ENCODE measurements at regions not wholly inside any gene's neighbourhood (a gene's known extent, or its start where the extent isn't known, plus 50 kb on each side); places are given as distances from the start of the nearest gene placed in this dataset.

GRCh38 chrX:40266490-40267333 lies 169.0 kb upstream of the BCOR start (continued):
- TF ChIP-seq HOXA7 (CRISPR knock-in tag; IDR thresholded peaks at IDR 0.05) = no peak
- TF ChIP-seq POLR2A (IDR thresholded peaks at IDR 0.05; ENCODE audit: low read length) = no peak
- TF ChIP-seq ZSCAN20 (CRISPR knock-in tag; IDR thresholded peaks at IDR 0.05) = no peak
- no peak for TF ChIP-seq ZC3H11A (IDR thresholded peaks at IDR 0.05)
- no peak for TF ChIP-seq USF2 (IDR thresholded peaks at IDR 0.05)
- peak in 1 of 2 experiments; percentile 29; a peak in 1 of 5 replicates for TF ChIP-seq JUN (IDR thresholded peaks at IDR 0.05)
- 0 out of 2 replicates have a peak, but pooled peaks have one; percentile 50 for TF ChIP-seq PBX3 (IDR thresholded peaks at IDR 0.05)

GRCh38 chrX:40265936-40266335 lies 168.2 kb upstream of the BCOR start:
- peak overlapping the region in 1 of 2 experiments; percentile 96; a peak in 3 of 6 replicates for H3K27ac ChIP-seq
- ChIA-PET CTCF (interaction anchor here (1.0 to 3.4 kb wide), 4 partner anchors 11 to 535 kb away, joined by 3 to 17 read pairs (median 7); no protein-coding TSS in a partner anchor), POLR2A (interaction anchor here (0.7 kb wide), 1 partner anchor 1167 kb away, joined by 4 read pairs; no protein-coding TSS in a partner anchor)
- no peak overlapping the region for H3K4me3 ChIP-seq
- peak overlapping the region; percentile 73; the same call in 1 of the 3 replicates for H3K4me2 ChIP-seq
- peaks cover 16% of the 10 kb centered on the region for H3K4me1 ChIP-seq
- 73% methylated on average over 7 of the region's 7 CpGs for WGBS (ENCODE audit: missing lambda C conversion rate)
- DNase-seq (ENCODE audit: low read depth in 1 of 2, low spot score in 1 of 2) (no peak), ATAC-seq (no peak), FAIRE-seq (peak; percentile 18)
- H3K9me3 ChIP-seq = no peaks in the 10 kb centered on the region
- TF ChIP-seq RFX5 (IDR thresholded peaks at IDR 0.05) (no peak), NR3C1 (IDR thresholded peaks at IDR 0.05) (no peak), KDM5A (IDR thresholded peaks at IDR 0.05) (no peak), NFE2L2 (conservative IDR thresholded peaks at IDR 0.05; ENCODE audit: low read length) (no peak)

GRCh38 chrX:40263014-40263560 lies 165.3 kb upstream of the BCOR start:
- peaks cover 16% of the 10 kb centered on the region for H3K4me1 ChIP-seq
- no peak overlapping the region for H3K4me3 ChIP-seq
- peak overlapping the region; percentile 21; the same call in 1 of the 3 replicates for H3K4me2 ChIP-seq
- H3K27ac ChIP-seq = 0 out of 6 replicates have a peak overlapping the region, but pooled peaks of 1 of the 2 experiments have one; percentile 47
- POLR2A ChIA-PET = interaction anchor here (1.0 kb wide), 1 partner anchor 86 kb away, joined by 3 read pairs; no protein-coding TSS in a partner anchor
- no peaks in the 10 kb centered on the region for H3K9me3 ChIP-seq
- TF ChIP-seq RAD21 (conservative IDR thresholded peaks at IDR 0.05 in 1 of 2, IDR thresholded peaks at IDR 0.05 in 1 of 2) (0 out of 5 replicates have a peak, but pooled peaks of 1 of the 2 experiments have one; percentile 5), HOXB5 (CRISPR knock-in tag; IDR thresholded peaks at IDR 0.05) (no peak)
- WGBS (ENCODE audit: missing lambda C conversion rate) = 61% methylated on average over 6 of the region's 8 CpGs
- DNase-seq (ENCODE audit: low read depth in 1 of 2, low spot score in 1 of 2) = peak in 1 of 2 experiments; percentile 13
- ATAC-seq = no peak
- FAIRE-seq = no peak
- CTCF ChIA-PET = interaction anchor here (0.6 to 1.5 kb wide), 2 partner anchors 94 to 1510 kb away, joined by 3 to 4 read pairs; no protein-coding TSS in a partner anchor

GRCh38 chrX:40262157-40263013 lies 164.6 kb upstream of the BCOR start:
- POLR2A ChIA-PET = interaction anchor here (1.0 kb wide), 1 partner anchor 86 kb away, joined by 3 read pairs; no protein-coding TSS in a partner anchor
- no peak overlapping the region for H3K4me3 ChIP-seq
- CTCF ChIA-PET = interaction anchor here (0.6 to 1.5 kb wide), 2 partner anchors 93 to 1510 kb away, joined by 3 to 4 read pairs; no protein-coding TSS in a partner anchor
- H3K27ac ChIP-seq = peak overlapping the region in 1 of 2 experiments; percentile 47; a peak in 2 of 6 replicates
- 87% methylated on average over 13 of the region's 13 CpGs for WGBS (ENCODE audit: missing lambda C conversion rate)
- peaks cover 16% of the 10 kb centered on the region for H3K4me1 ChIP-seq
- DNase-seq (ENCODE audit: low read depth in 1 of 2, low spot score in 1 of 2) (peak in 1 of 2 experiments; percentile 33), FAIRE-seq (no peak), ATAC-seq (peak in 1 of 2 experiments; percentile 27; a peak in 2 of 6 replicates)
- H3K4me2 ChIP-seq = peak overlapping the region; percentile 21; the same call in 1 of the 3 replicates
- H3K9me3 ChIP-seq = no peaks in the 10 kb centered on the region
- TF ChIP-seq EP300 (IDR thresholded peaks at IDR 0.05) = no peak
- TF ChIP-seq NR3C1 (IDR thresholded peaks at IDR 0.05) = no peak
- TF ChIP-seq RARB (CRISPR knock-in tag; IDR thresholded peaks at IDR 0.05) = no peak
- no peak for TF ChIP-seq CEBPB (IDR thresholded peaks at IDR 0.05)
- no peak for TF ChIP-seq E2F6 (IDR thresholded peaks at IDR 0.05; ENCODE audit: borderline replicate concordance, low read depth)
- TF ChIP-seq MAZ (IDR thresholded peaks at IDR 0.05; ENCODE audit: borderline replicate concordance, low read depth, low read length) = no peak
- TF ChIP-seq TP53 (CRISPR knock-in tag; IDR thresholded peaks at IDR 0.05) = no peak
- no peak for TF ChIP-seq CTCF (IDR thresholded peaks at IDR 0.05)
- TF ChIP-seq PBX3 (IDR thresholded peaks at IDR 0.05) = no peak
- TF ChIP-seq HEYL (CRISPR knock-in tag; IDR thresholded peaks at IDR 0.05) = no peak
- TF ChIP-seq FOXS1 (CRISPR knock-in tag; IDR thresholded peaks at IDR 0.05) = no peak
